K562 (cell line): ENCODE measurements at regions not wholly inside any gene's neighbourhood (a gene's known extent, or its start where the extent isn't known, plus 50 kb on each side); places are given as distances from the start of the nearest gene placed in this dataset.

Experiments
- HES1 ChIP-seq: fragments of 450-650 bp; IDR thresholded peaks from 2 replicates; pipeline ENCODE4 v1.6.1; 2016; ENCODE audit warnings: low read depth, mild to moderate bottlenecking, moderate library complexity
- MBD2 ChIP-seq: sonication (generic); IDR thresholded peaks from 2 replicates; pipeline ENCODE4 v1.6.1; 2016; ENCODE audit warnings: low read depth, borderline replicate concordance
- MYC ChIP-seq, 2 experiments: fragments of 250-450 bp in 1 of 2; sonication (Bioruptor Pico) in 1 of 2; IDR thresholded peaks; 2 replicates each; pipeline versions ENCODE4 v1.5.1 to v1.6.1; 2012 to 2021; ENCODE audit warnings: low read depth in 2 of 2, borderline replicate concordance in 1 of 2, improper control_type of control experiment in 1 of 2, low read length in 1 of 2, mild to moderate bottlenecking in 1 of 2, moderate library complexity in 1 of 2
- NFYB ChIP-seq: IDR thresholded peaks from 2 replicates; pipeline ENCODE4 v1.6.1; 2011; ENCODE audit warnings: mild to moderate bottlenecking, moderate library complexity; ENCODE audit not compliant: insufficient read length; ENCODE audit errors: extremely low read depth
- SMAD1 ChIP-seq: fragments of 150-350 bp; IDR thresholded peaks from 2 replicates; pipeline ENCODE4 v1.6.1; 2014; ENCODE audit warnings: low read length, low read depth; ENCODE audit not compliant: partially characterized antibody
- SNIP1 ChIP-seq: fragments of 450-650 bp; IDR thresholded peaks from 2 replicates; pipeline ENCODE4 v1.7.1; 2017; ENCODE audit warnings: low read depth, mild to moderate bottlenecking
- TF ChIP-seq, protein P1 (sequence below), 3 experiments: IDR thresholded peaks in 2 of 3; conservative IDR thresholded peaks in 1 of 3; 2 replicates each; pipeline ENCODE4 v1.5.1; 2011 to 2012; ENCODE audit warnings: low read length in 3 of 3, mild to moderate bottlenecking in 3 of 3, control low read depth in 2 of 3, improper control_type of control experiment in 1 of 3, inconsistent platforms in 1 of 3, low read depth in 1 of 3, mixed read lengths in 1 of 3, moderate library complexity in 1 of 3; ENCODE audit not compliant: insufficient read depth in 2 of 3

DNA sequence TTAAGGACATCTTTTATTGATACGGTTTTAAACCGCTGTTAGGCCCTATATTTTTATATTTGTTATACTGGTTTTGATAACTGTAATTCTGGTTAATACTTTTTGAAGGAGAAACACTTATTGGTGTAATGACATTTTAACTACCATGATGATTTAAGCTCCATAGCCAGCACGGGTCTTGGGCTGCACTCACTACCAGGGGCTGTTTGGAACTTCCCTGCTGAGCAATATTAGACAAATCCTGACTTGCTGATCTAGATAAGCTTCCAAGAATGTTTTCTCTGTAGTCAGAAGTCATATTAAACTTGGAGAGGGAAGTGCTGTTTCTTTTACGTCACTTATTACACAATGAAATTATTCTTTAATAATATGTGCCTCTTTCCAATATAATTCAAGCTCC, 540.0 kb upstream of the GRAMD2B start:
- TF ChIP-seq HES1 (no peak), MYC (IDR thresholded peaks at IDR 0.05; ENCODE audit: low read depth, low read length) (no peak), MYC (CRISPR knock-in tag; IDR thresholded peaks at IDR 0.05; ENCODE audit: borderline replicate concordance, low read depth) (no peak), SNIP1 (no peak), SMAD1 (no peak), MBD2 (no peak), NFYB (no peak)
- TF ChIP-seq, protein P1, sequence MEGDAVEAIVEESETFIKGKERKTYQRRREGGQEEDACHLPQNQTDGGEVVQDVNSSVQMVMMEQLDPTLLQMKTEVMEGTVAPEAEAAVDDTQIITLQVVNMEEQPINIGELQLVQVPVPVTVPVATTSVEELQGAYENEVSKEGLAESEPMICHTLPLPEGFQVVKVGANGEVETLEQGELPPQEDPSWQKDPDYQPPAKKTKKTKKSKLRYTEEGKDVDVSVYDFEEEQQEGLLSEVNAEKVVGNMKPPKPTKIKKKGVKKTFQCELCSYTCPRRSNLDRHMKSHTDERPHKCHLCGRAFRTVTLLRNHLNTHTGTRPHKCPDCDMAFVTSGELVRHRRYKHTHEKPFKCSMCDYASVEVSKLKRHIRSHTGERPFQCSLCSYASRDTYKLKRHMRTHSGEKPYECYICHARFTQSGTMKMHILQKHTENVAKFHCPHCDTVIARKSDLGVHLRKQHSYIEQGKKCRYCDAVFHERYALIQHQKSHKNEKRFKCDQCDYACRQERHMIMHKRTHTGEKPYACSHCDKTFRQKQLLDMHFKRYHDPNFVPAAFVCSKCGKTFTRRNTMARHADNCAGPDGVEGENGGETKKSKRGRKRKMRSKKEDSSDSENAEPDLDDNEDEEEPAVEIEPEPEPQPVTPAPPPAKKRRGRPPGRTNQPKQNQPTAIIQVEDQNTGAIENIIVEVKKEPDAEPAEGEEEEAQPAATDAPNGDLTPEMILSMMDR (IDR thresholded peaks at IDR 0.05 in 2 of 3, conservative IDR thresholded peaks at IDR 0.05 in 1 of 3; ENCODE audit: insufficient read depth in 2 of 3, low read depth in 1 of 3, low read length in 3 of 3), result no peak
